ENCODE measurements at regions not wholly inside any gene's neighbourhood (a gene's known extent, or its start where the extent isn't known, plus 50 kb on each side); places are given as distances from the start of the nearest gene placed in this dataset.

GRCh38 chr16:79320956-79321355 is 279.6 kb downstream of the MAF start:
- Histone ChIP-seq H3K4me3 (ENCODE audit: low read depth in 2 of 2, low read length in 2 of 2) (no peak overlapping the region), H3K27ac (ENCODE audit: low read length) (no peak overlapping the region), H3K9me3 (ENCODE audit: control insufficient read depth, insufficient read depth, low read depth, low read length) (no peaks in the 10 kb centered on the region), H3K36me3 (ENCODE audit: control insufficient read depth, insufficient read depth, low read length) (no peaks in the 10 kb centered on the region), H3K27me3 (ENCODE audit: control insufficient read depth, insufficient read depth, low read length) (no peaks in the 10 kb centered on the region; the same call in 1 of the 2 replicates), H3K4me1 (ENCODE audit: control insufficient read depth, insufficient read depth, low read length) (no peaks in the 10 kb centered on the region)
- no TSS peak for BruUV-seq (replicated peaks)
- TF ChIP-seq POLR2AphosphoS5 (IDR thresholded peaks at IDR 0.05; ENCODE audit: low read depth, low read length) (no peak), TCF7L2 (IDR thresholded peaks at IDR 0.05; ENCODE audit: low read depth, low read length) (no peak), SIN3A (IDR thresholded peaks at IDR 0.05; ENCODE audit: borderline replicate concordance, insufficient read depth, low read depth, low read length) (no peak), REST (IDR thresholded peaks at IDR 0.05; ENCODE audit: insufficient read depth in 1 of 2, low read depth in 2 of 2, low read length in 1 of 2) (no peak), CTCF (IDR thresholded peaks at IDR 0.05) (no peak)
- DNase-seq (ENCODE audit: low read depth, low spot score) (no peak), ATAC-seq (no peak)
- CTCF ChIA-PET, result no interaction called here
- intact Hi-C loops (cut with micrococcal nuclease; ENCODE audit: unreplicated experiment) (no loop called here), in situ Hi-C loops (cut with HindIII; ENCODE audit: low pct_unique_long_range_greater_than_20kb, low sequenced_read_pairs) (no loop called here)
- POLR2A ChIA-PET, result no interaction called here

- Histone ChIP-seq H3K9me3 (ENCODE audit: control insufficient read depth, insufficient read depth, low read depth, low read length) (no peaks in the 10 kb centered on the region), H3K27me3 (ENCODE audit: control insufficient read depth, insufficient read depth, low read length) (no peaks in the 10 kb centered on the region; the same call in 1 of the 2 replicates), H3K27ac (ENCODE audit: low read length) (no peak overlapping the region), H3K36me3 (ENCODE audit: control insufficient read depth, insufficient read depth, low read length) (no peaks in the 10 kb centered on the region), H3K4me3 (ENCODE audit: low read depth in 2 of 2, low read length in 2 of 2) (no peak overlapping the region), H3K4me1 (ENCODE audit: control insufficient read depth, insufficient read depth, low read length) (no peaks in the 10 kb centered on the region)
- no peak for TF ChIP-seq POLR2AphosphoS5 (IDR thresholded peaks at IDR 0.05; ENCODE audit: low read depth, low read length)
- TF ChIP-seq TCF7L2 (IDR thresholded peaks at IDR 0.05; ENCODE audit: low read depth, low read length), result no peak
- TF ChIP-seq REST (IDR thresholded peaks at IDR 0.05; ENCODE audit: insufficient read depth in 1 of 2, low read depth in 2 of 2, low read length in 1 of 2), result no peak
- TF ChIP-seq CTCF (IDR thresholded peaks at IDR 0.05), result no peak
- TF ChIP-seq SIN3A (IDR thresholded peaks at IDR 0.05; ENCODE audit: borderline replicate concordance, insufficient read depth, low read depth, low read length), result no peak
- BruUV-seq (replicated peaks), result no TSS peak
- intact Hi-C loops (cut with micrococcal nuclease; ENCODE audit: unreplicated experiment), result no loop called here
- ChIA-PET POLR2A (no interaction called here), CTCF (no interaction called here)
- no peak for ATAC-seq
- in situ Hi-C loops (cut with HindIII; ENCODE audit: low pct_unique_long_range_greater_than_20kb, low sequenced_read_pairs), result no loop called here
- DNase-seq (ENCODE audit: low read depth, low spot score), result no peak
Measured at GRCh38 chr16:79318143-79318899, 282.2 kb downstream of the MAF start.
